ENCODE measurements at regions not wholly inside any gene's neighbourhood (a gene's known extent, or its start where the extent isn't known, plus 50 kb on each side); places are given as distances from the start of the nearest gene placed in this dataset.

GRCh38 chr5:93325946-93326345 lies 255.1 kb downstream of the NR2F1-AS1 start:
- TF ChIP-seq POLR2A (IDR thresholded peaks at IDR 0.05; ENCODE audit: low read depth, low read length) (no peak), EZH2 (IDR thresholded peaks at IDR 0.05; ENCODE audit: borderline replicate concordance, low read depth, low read length, severe bottlenecking) (no peak), CTCF (IDR thresholded peaks at IDR 0.05; ENCODE audit: extremely low read depth in 1 of 2, insufficient read depth in 1 of 2, low read depth in 1 of 2, low read length in 2 of 2) (no peak), MAX (IDR thresholded peaks at IDR 0.05; ENCODE audit: insufficient read depth, insufficient read length) (no peak)

Data from endothelial cell of umbilical vein (primary cell).